ENCODE measurements at regions not wholly inside any gene's neighbourhood (a gene's known extent, or its start where the extent isn't known, plus 50 kb on each side); places are given as distances from the start of the nearest gene placed in this dataset.

- H3K36me3 Mint-ChIP-seq (ENCODE audit: insufficient read depth in 2 of 2), result no peaks in the 10 kb centered on the region
- no peak overlapping the region for H3K27ac Mint-ChIP-seq
- H3K27me3 Mint-ChIP-seq (ENCODE audit: low read depth), result peaks cover 5% of the 10 kb centered on the region
- H3K4me3 Mint-ChIP-seq, result no peak overlapping the region
- ATAC-seq (replicated peaks in 1 of 2), result no peak
- DNase-seq, result no peak
- no peaks in the 10 kb centered on the region for H3K4me1 Mint-ChIP-seq (ENCODE audit: low read depth)
- peaks cover 2 to 3% of the 10 kb centered on the region in 2 donors for H3K9me3 Mint-ChIP-seq
Observed at GRCh38 chr2:15870565-15870964, 69.8 kb upstream of the MYCN start.

GRCh38 chr2:15871239-15871783 is 69.0 kb upstream of the MYCN start:
- H3K36me3 Mint-ChIP-seq (ENCODE audit: insufficient read depth in 2 of 2), result no peaks in the 10 kb centered on the region
- peaks cover 2 to 3% of the 10 kb centered on the region in 2 donors for H3K9me3 Mint-ChIP-seq

GRCh38 chr2:15872854-15873253 is 67.5 kb upstream of the MYCN start:
- Mint-ChIP-seq H3K4me3 (no peak overlapping the region), H3K27me3 (ENCODE audit: low read depth) (peaks cover 11% of the 10 kb centered on the region), H3K27ac (no peak overlapping the region), H3K36me3 (ENCODE audit: insufficient read depth in 2 of 2) (no peaks in the 10 kb centered on the region), H3K9me3 (peaks cover 4 to 7% of the 10 kb centered on the region in 2 donors), H3K4me1 (ENCODE audit: low read depth) (no peaks in the 10 kb centered on the region)
- DNase-seq, result no peak
- ATAC-seq (replicated peaks in 1 of 2), result no peak

More at GRCh38 chr2:15871239-15871783, 69.0 kb upstream of the MYCN start:
- no peak for ATAC-seq (replicated peaks in 1 of 2)
- Mint-ChIP-seq H3K27ac (no peak overlapping the region), H3K27me3 (ENCODE audit: low read depth) (peaks cover 5% of the 10 kb centered on the region), H3K4me1 (ENCODE audit: low read depth) (no peaks in the 10 kb centered on the region), H3K4me3 (no peak overlapping the region)
- no peak for DNase-seq

- H3K4me1 Mint-ChIP-seq (ENCODE audit: low read depth), result no peaks in the 10 kb centered on the region
- peaks cover 4 to 7% of the 10 kb centered on the region in 2 donors for H3K9me3 Mint-ChIP-seq
- H3K27me3 Mint-ChIP-seq (ENCODE audit: low read depth), result peaks cover 11% of the 10 kb centered on the region
- no peaks in the 10 kb centered on the region for H3K36me3 Mint-ChIP-seq (ENCODE audit: insufficient read depth in 2 of 2)
- no peak overlapping the region for H3K27ac Mint-ChIP-seq
- H3K4me3 Mint-ChIP-seq, result no peak overlapping the region
- DNase-seq (no peak), ATAC-seq (replicated peaks in 1 of 2) (no peak)
Observed at GRCh38 chr2:15874321-15874720, 66.0 kb upstream of the MYCN start.

GRCh38 chr2:15874854-15875804 is 65.2 kb upstream of the MYCN start:
- Mint-ChIP-seq H3K4me3 (no peak overlapping the region), H3K36me3 (ENCODE audit: insufficient read depth in 2 of 2) (no peaks in the 10 kb centered on the region), H3K27ac (no peak overlapping the region), H3K27me3 (ENCODE audit: low read depth) (peaks cover 11% of the 10 kb centered on the region), H3K4me1 (ENCODE audit: low read depth) (no peaks in the 10 kb centered on the region), H3K9me3 (peaks cover 4 to 7% of the 10 kb centered on the region in 2 donors)
- ATAC-seq (replicated peaks in 1 of 2) (no peak), DNase-seq (no peak)

GRCh38 chr2:15875969-15876705 is 64.2 kb upstream of the MYCN start:
- DNase-seq, result no peak
- Mint-ChIP-seq H3K36me3 (ENCODE audit: insufficient read depth in 2 of 2) (no peaks in the 10 kb centered on the region), H3K27me3 (ENCODE audit: low read depth) (peaks cover 11% of the 10 kb centered on the region), H3K4me3 (no peak overlapping the region), H3K9me3 (peaks cover 4 to 5% of the 10 kb centered on the region in 2 donors), H3K4me1 (ENCODE audit: low read depth) (no peaks in the 10 kb centered on the region), H3K27ac (no peak overlapping the region)
- ATAC-seq (replicated peaks in 1 of 2), result no peak

- Mint-ChIP-seq H3K27ac (no peak overlapping the region), H3K27me3 (ENCODE audit: low read depth) (peaks cover 6% of the 10 kb centered on the region), H3K9me3 (peaks cover 3 to 5% of the 10 kb centered on the region in 2 donors)
Observed at GRCh38 chr2:15880226-15881119, 59.9 kb upstream of the MYCN start.

GRCh38 chr2:15881120-15881433 is 59.3 kb upstream of the MYCN start:
- DNase-seq (no peak), ATAC-seq (replicated peaks in 1 of 2) (no peak)
- no peak overlapping the region for H3K27ac Mint-ChIP-seq
- no peaks in the 10 kb centered on the region for H3K4me1 Mint-ChIP-seq (ENCODE audit: low read depth)
- H3K27me3 Mint-ChIP-seq (ENCODE audit: low read depth), result peaks cover 6% of the 10 kb centered on the region
- H3K4me3 Mint-ChIP-seq, result no peak overlapping the region
- peaks cover 3 to 5% of the 10 kb centered on the region in 2 donors for H3K9me3 Mint-ChIP-seq
- no peaks in the 10 kb centered on the region for H3K36me3 Mint-ChIP-seq (ENCODE audit: insufficient read depth in 2 of 2)

More at GRCh38 chr2:15880226-15881119, 59.9 kb upstream of the MYCN start:
- no peaks in the 10 kb centered on the region for H3K36me3 Mint-ChIP-seq (ENCODE audit: insufficient read depth in 2 of 2)
- H3K4me3 Mint-ChIP-seq, result no peak overlapping the region
- no peaks in the 10 kb centered on the region for H3K4me1 Mint-ChIP-seq (ENCODE audit: low read depth)
- ATAC-seq (replicated peaks in 1 of 2) (no peak), DNase-seq (no peak)

GRCh38 chr2:15881676-15882075 is 58.7 kb upstream of the MYCN start:
- peaks cover 2% of the 10 kb centered on the region for H3K27me3 Mint-ChIP-seq (ENCODE audit: low read depth)
- peaks cover 2 to 5% of the 10 kb centered on the region in 2 donors for H3K9me3 Mint-ChIP-seq
- DNase-seq (no peak), ATAC-seq (replicated peaks in 1 of 2) (no peak)
- no peaks in the 10 kb centered on the region for H3K4me1 Mint-ChIP-seq (ENCODE audit: low read depth)
- no peak overlapping the region for H3K27ac Mint-ChIP-seq
- H3K4me3 Mint-ChIP-seq, result no peak overlapping the region
- H3K36me3 Mint-ChIP-seq (ENCODE audit: insufficient read depth in 2 of 2), result no peaks in the 10 kb centered on the region

- H3K36me3 Mint-ChIP-seq (ENCODE audit: insufficient read depth in 2 of 2), result no peaks in the 10 kb centered on the region
- DNase-seq (no peak), ATAC-seq (replicated peaks in 1 of 2) (no peak)
- H3K4me3 Mint-ChIP-seq, result no peak overlapping the region
- no peak overlapping the region for H3K27ac Mint-ChIP-seq
- H3K4me1 Mint-ChIP-seq (ENCODE audit: low read depth), result no peaks in the 10 kb centered on the region
- no peaks in the 10 kb centered on the region for H3K27me3 Mint-ChIP-seq (ENCODE audit: low read depth)
- peaks cover 0 to 2% of the 10 kb centered on the region in 2 donors for H3K9me3 Mint-ChIP-seq
Observed at GRCh38 chr2:15882761-15883497, 57.4 kb upstream of the MYCN start.

GRCh38 chr2:15883684-15884083 is 56.7 kb upstream of the MYCN start:
- Mint-ChIP-seq H3K4me3 (no peak overlapping the region), H3K36me3 (ENCODE audit: insufficient read depth in 2 of 2) (no peaks in the 10 kb centered on the region), H3K4me1 (ENCODE audit: low read depth) (no peaks in the 10 kb centered on the region), H3K9me3 (peaks cover 0 to 2% of the 10 kb centered on the region in 2 donors), H3K27me3 (ENCODE audit: low read depth) (no peaks in the 10 kb centered on the region), H3K27ac (no peak overlapping the region)
- ATAC-seq (replicated peaks in 1 of 2) (no peak), DNase-seq (no peak)

GRCh38 chr2:15884790-15885189 is 55.6 kb upstream of the MYCN start:
- Mint-ChIP-seq H3K9me3 (peaks cover 0 to 2% of the 10 kb centered on the region in 2 donors), H3K4me1 (ENCODE audit: low read depth) (no peaks in the 10 kb centered on the region), H3K4me3 (no peak overlapping the region), H3K36me3 (ENCODE audit: insufficient read depth in 2 of 2) (no peaks in the 10 kb centered on the region), H3K27me3 (ENCODE audit: low read depth) (no peaks in the 10 kb centered on the region), H3K27ac (no peak overlapping the region)
- ATAC-seq (replicated peaks in 1 of 2) (no peak), DNase-seq (no peak)

Measured in activated T-cell treated with anti-CD3 and anti-CD28 coated beads, Interleukin-2, amount 50 U/mL, for 72 hours (primary cell).